ENCODE measurements at regions not wholly inside any gene's neighbourhood (a gene's known extent, or its start where the extent isn't known, plus 50 kb on each side); places are given as distances from the start of the nearest gene placed in this dataset.

DNA sequence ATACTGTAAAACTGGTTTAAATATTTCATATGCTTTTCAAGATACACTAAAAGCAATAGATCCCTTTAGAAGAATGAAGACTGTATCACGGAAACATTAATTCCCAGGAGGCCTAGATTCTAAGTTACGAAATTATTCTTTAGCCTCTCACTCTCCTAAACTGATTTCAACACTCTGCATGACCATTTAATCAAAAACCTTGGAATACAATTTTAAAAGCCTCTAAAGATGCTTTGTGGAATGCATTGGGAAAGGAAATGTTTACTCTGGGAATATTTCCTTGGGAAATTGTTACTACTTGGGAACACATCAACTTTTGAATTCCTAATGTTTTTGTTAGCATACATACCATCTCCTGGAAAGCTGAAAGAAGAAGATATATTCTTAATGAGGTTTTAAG is 255.7 kb upstream of the FAR2 start:
- H3K27me3 Mint-ChIP-seq (ENCODE audit: unreplicated experiment): no peaks in the 10 kb centered on the region
- TF ChIP-seq, protein P1, sequence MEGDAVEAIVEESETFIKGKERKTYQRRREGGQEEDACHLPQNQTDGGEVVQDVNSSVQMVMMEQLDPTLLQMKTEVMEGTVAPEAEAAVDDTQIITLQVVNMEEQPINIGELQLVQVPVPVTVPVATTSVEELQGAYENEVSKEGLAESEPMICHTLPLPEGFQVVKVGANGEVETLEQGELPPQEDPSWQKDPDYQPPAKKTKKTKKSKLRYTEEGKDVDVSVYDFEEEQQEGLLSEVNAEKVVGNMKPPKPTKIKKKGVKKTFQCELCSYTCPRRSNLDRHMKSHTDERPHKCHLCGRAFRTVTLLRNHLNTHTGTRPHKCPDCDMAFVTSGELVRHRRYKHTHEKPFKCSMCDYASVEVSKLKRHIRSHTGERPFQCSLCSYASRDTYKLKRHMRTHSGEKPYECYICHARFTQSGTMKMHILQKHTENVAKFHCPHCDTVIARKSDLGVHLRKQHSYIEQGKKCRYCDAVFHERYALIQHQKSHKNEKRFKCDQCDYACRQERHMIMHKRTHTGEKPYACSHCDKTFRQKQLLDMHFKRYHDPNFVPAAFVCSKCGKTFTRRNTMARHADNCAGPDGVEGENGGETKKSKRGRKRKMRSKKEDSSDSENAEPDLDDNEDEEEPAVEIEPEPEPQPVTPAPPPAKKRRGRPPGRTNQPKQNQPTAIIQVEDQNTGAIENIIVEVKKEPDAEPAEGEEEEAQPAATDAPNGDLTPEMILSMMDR (IDR thresholded peaks at IDR 0.05; ENCODE audit: unreplicated experiment): no peak
- H3K4me3 Mint-ChIP-seq (ENCODE audit: unreplicated experiment): no peak overlapping the region
- H3K4me1 Mint-ChIP-seq (ENCODE audit: unreplicated experiment): no peaks in the 10 kb centered on the region
- H3K36me3 Mint-ChIP-seq (ENCODE audit: low read depth, unreplicated experiment): no peaks in the 10 kb centered on the region
- H3K9me3 Mint-ChIP-seq (ENCODE audit: unreplicated experiment): no peaks in the 10 kb centered on the region
- no peak overlapping the region for H3K27ac Mint-ChIP-seq (ENCODE audit: unreplicated experiment)
- DNase-seq (ENCODE audit: low spot score): no peak

DNA sequence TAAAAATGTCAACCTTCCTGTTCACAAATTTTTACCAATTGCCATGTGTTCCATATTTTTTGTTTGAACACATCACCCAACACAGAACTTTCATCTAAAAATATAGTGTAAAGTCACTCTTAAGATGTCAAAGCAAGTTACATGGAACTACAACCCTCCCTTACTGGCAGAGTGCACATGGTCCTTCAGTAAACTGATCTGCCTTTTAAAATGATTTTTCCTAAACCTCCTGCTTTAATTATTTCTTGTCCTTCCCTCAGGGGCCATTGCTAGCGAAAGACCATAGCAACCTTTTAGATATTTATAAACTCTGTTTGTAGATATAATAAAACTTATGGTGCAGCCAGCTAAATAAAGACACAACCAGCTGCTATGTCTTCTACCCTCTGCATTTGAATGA is 255.2 kb upstream of the FAR2 start:
- Mint-ChIP-seq H3K27ac (ENCODE audit: unreplicated experiment) (no peak overlapping the region), H3K27me3 (ENCODE audit: unreplicated experiment) (no peaks in the 10 kb centered on the region), H3K9me3 (ENCODE audit: unreplicated experiment) (no peaks in the 10 kb centered on the region), H3K4me3 (ENCODE audit: unreplicated experiment) (no peak overlapping the region), H3K36me3 (ENCODE audit: low read depth, unreplicated experiment) (no peaks in the 10 kb centered on the region), H3K4me1 (ENCODE audit: unreplicated experiment) (no peaks in the 10 kb centered on the region)
- TF ChIP-seq, protein P1 (IDR thresholded peaks at IDR 0.05; ENCODE audit: unreplicated experiment): no peak
- DNase-seq (ENCODE audit: low spot score): no peak

DNA sequence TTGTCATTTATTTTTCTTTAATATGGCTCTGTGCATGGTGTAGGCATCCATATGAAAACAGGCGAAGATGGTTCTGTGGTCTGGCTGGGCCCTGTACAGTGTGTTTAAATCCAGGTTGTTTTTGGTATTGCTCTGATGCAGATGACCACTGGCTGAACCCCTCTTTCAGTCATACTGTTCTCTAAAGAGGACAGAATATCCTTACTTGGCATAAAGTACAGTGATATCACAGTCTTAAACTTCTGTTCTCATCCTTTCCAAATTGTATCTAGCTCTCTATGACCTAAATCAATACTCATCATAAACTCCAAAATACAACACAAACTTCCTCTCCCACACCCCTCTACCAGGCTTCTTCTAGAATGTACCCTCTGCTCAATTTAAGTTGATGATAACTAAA is 252.7 kb upstream of the FAR2 start:
- TF ChIP-seq, protein P1 (IDR thresholded peaks at IDR 0.05; ENCODE audit: unreplicated experiment): no peak
- Mint-ChIP-seq H3K9me3 (ENCODE audit: unreplicated experiment) (peaks cover 7% of the 10 kb centered on the region), H3K27ac (ENCODE audit: unreplicated experiment) (no peak overlapping the region), H3K27me3 (ENCODE audit: unreplicated experiment) (no peaks in the 10 kb centered on the region), H3K4me3 (ENCODE audit: unreplicated experiment) (no peak overlapping the region), H3K36me3 (ENCODE audit: low read depth, unreplicated experiment) (peaks cover 5% of the 10 kb centered on the region), H3K4me1 (ENCODE audit: unreplicated experiment) (no peaks in the 10 kb centered on the region)
- DNase-seq (ENCODE audit: low spot score): no peak

DNA sequence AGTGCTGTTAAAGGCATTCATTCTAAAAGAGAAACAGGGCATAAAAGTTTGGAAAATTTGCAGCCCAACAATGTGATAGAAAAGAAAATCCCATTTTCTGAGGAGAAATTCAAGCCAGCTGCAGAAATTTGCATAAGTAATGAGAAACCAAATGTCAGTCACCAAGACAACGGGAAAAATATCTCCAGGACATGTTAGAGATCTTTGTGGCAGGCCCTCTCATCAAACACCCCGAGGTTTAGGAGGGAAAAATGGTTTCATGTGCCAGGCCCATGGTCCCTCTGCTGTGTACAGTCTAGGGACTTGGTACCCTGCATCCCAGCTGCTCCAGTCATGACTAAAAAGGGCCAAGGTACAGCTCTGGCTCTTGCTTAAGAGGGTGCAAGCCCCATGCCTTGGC is 251.0 kb upstream of the FAR2 start:
- Mint-ChIP-seq H3K27ac (ENCODE audit: unreplicated experiment) (no peak overlapping the region), H3K4me1 (ENCODE audit: unreplicated experiment) (no peaks in the 10 kb centered on the region), H3K9me3 (ENCODE audit: unreplicated experiment) (peaks cover 15% of the 10 kb centered on the region), H3K36me3 (ENCODE audit: low read depth, unreplicated experiment) (peaks cover 8% of the 10 kb centered on the region), H3K4me3 (ENCODE audit: unreplicated experiment) (no peak overlapping the region), H3K27me3 (ENCODE audit: unreplicated experiment) (no peaks in the 10 kb centered on the region)
- DNase-seq (ENCODE audit: low spot score): no peak
- TF ChIP-seq, protein P1 (IDR thresholded peaks at IDR 0.05; ENCODE audit: unreplicated experiment): no peak

DNA sequence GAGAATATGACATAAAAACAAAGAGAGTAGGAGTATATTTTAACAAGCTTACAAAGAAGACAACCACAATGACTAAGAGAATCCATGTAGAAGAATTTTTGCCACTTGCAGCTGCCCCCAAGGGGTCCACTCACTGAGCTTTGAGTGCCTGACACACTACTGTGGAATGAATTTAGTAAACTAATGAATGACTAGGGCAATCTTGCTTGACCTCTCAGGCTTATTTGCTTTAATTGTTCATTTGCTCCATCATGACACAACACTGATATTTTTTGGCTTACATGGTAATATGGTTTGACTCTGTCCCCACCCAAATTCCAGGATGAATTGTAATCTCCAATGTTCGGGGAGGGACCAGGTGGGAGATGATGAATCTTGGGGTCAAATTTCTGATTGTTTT is 249.1 kb upstream of the FAR2 start:
- H3K27me3 Mint-ChIP-seq (ENCODE audit: unreplicated experiment): peaks cover 2% of the 10 kb centered on the region
- DNase-seq (ENCODE audit: low spot score): no peak
- H3K9me3 Mint-ChIP-seq (ENCODE audit: unreplicated experiment): peaks cover 15% of the 10 kb centered on the region
- H3K27ac Mint-ChIP-seq (ENCODE audit: unreplicated experiment): no peak overlapping the region
- peaks cover 8% of the 10 kb centered on the region for H3K36me3 Mint-ChIP-seq (ENCODE audit: low read depth, unreplicated experiment)
- H3K4me3 Mint-ChIP-seq (ENCODE audit: unreplicated experiment): no peak overlapping the region
- H3K4me1 Mint-ChIP-seq (ENCODE audit: unreplicated experiment): no peaks in the 10 kb centered on the region
- TF ChIP-seq, protein P1 (IDR thresholded peaks at IDR 0.05; ENCODE audit: unreplicated experiment): no peak

Data from endothelial cell (in vitro differentiated cells).